Iris pigment epithelial cell (primary cell): ENCODE measurements at regions not wholly inside any gene's neighbourhood (a gene's known extent, or its start where the extent isn't known, plus 50 kb on each side); places are given as distances from the start of the nearest gene placed in this dataset.
"Not testable (repeated sequence)": the region's sequence is repeated elsewhere in the genome, so short reads cannot be mapped to it uniquely, and the experiment has no call there.

ENCODE experiments used
- DNase-seq: peaks from one replicate; pipeline ENCODE4 v3.0.0-alpha.2; 2011; ENCODE audit warnings: low read depth

DNA sequence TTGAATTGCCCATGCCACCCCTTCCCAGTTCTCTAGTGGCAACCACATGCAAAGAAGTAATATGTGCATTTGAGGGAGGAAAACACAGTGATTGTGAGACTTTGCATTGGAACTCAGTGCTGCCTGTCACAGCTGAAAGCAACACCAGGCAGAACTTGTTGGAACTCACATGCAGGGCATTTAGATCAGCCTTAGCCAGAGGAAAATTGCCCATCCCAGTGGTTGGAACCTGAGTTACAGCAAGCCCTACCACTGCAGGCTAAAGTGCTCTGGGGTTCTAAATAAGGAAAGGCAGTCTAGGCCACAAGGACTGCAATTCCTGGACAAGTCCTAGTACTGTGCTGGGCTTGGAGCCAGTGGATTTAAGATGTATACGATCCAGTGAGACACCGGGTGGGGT lies 245.3 kb upstream of the UFL1 start:
- DNase-seq: no peak

DNA sequence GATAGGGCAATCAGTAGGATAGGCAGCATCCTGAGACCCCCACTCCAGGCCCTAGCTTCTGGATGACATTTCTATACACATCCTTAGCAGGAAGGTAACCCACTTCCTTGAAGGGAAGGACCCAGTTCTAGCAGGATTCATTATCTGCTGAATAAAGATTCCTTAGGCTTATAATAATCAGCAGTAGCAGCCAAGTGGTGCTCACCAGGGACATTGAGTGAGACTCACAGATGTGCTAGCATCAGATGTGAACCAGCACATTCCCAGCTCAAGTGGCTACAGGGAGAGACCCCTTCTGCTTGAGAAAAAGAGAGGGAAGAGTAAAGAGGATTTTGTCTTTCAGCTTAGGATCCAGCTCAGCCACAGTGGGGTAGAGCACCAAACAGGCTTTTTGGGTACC lies 244.8 kb upstream of the UFL1 start:
- no peak for DNase-seq

DNA sequence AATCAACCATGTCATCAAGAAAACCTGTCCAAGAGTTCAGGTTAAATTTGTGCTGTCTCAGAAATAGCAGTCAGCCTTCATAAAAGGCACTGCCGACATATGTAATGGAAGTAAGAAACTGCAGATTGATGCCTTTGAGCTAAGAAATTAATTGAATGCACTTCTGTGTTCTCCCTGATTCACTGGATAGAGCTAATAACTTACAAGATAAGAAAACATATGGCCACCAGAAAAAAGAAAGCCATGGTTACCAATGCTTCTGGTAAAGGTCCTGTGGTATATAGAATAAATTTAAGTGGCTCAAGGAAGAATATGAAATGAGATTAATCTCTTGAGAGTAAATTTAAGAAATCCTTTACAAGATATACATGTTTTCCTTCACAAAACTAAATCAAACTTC lies 242.5 kb upstream of the UFL1 start:
- DNase-seq: no peak

DNA sequence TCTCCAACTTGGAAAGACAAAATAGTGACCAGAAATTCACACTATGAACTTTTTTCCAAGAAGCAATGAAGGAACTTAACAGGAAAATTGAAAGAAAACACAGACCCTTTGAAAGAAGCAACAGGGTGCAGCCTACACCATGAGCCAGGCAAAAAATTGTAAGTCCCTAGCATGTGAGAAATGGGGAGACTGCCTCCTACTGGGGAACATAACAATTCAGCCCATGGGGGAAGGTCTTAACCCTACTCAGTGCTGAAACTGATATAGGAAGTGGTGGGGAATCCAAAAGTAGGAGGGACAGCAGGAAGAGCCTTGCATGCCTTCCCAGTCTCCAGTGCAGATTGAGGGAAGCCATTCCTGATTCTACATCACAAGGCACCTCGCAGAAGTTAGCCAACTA lies 235.1 kb upstream of the UFL1 start:
- DNase-seq: no peak

DNA sequence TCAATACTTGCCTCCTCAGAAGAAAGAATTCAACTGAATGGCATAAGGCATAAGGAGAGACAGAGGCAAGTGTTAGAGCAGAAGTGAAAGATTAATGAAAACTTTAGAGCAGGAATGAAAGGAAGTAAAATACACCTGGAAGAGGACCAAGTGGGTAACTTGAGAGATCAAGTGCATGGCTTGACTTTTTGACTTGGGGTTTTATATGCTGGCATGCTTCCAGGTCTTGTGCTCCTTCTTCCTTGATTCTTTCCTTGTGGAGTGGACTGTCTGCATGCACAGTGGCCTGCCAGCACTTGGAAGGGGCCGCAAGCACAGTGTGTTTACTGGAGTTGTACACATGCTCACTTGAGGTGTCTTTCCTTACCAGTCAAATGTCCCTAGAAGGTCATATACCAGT lies 222.1 kb upstream of the UFL1 start:
- no peak for DNase-seq

DNA sequence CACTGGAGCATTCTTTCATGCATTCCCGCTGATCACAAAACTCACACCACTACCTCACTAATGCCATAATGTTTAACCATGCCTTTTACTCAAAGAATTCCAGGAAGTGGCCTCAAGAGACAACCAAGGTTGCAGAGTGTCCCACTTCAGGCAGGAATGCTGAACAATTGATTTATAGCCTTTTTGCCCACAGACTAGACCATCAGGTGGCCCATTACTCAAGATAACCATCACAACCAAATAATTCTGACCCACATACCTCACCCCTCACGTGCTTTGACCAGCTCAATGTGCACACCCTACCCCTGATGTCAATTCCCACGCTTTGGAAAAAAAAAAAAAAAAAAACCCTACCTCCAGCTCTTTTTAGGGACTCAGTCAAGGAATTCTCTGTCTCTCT lies 220.6 kb upstream of the UFL1 start:
- DNase-seq: no peak

DNA sequence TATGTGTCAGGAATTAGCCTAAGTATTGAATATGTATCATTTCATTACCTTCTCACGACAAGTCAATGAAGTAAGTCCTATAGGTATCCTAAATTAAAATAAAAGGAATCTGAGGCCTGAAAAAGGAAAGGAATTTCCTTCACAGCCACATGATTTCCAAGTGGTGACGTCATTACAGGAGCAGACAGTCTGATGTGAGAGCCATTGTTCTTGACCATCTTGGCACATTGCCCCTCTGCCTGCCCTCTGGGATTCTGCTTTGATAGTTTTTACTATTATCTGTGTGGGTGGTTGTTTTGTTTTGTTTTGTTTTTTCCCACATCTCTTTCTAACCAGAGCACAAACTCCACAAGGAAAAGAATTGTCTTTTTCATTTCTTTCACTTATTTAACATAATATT lies 219.8 kb upstream of the UFL1 start:
- DNase-seq: no peak

DNA sequence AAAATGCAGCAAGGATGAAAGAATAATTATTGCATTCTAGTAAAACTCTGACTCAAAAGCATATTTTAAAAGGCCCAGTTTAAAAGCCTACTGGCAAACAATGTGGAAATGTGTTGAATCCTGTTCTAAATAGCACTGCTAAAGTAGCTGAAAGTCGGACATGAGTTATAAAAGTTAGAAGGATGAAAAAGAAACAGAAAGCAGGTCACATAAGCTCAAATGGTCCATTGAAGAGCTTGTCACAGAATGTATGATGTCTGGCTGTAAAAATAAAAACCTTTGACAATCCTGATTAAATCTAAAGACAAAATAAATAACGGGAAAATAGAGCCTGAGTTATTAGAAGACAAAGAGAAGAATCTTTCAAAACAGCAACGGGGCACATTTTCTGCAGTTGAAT lies 218.6 kb upstream of the UFL1 start:
- DNase-seq: no peak

DNA sequence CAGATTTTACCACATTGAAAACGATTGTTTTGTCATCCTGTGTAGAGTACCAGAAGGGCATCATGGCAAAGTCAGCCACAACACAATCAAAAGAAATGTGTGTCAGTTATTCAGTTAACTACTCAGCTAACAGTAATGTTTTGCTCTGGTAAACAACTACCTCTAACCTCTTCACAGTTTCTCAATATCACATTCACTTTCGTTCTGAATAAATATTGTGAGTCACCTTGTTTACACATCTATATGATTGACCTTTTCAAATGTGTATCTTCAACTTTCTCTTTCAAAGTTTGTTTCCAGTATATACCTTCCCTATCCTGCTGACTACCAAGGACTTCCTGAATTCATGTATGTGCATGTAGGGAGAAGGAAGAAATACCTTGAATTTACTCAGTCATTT lies 216.6 kb upstream of the UFL1 start:
- DNase-seq: no peak

DNA sequence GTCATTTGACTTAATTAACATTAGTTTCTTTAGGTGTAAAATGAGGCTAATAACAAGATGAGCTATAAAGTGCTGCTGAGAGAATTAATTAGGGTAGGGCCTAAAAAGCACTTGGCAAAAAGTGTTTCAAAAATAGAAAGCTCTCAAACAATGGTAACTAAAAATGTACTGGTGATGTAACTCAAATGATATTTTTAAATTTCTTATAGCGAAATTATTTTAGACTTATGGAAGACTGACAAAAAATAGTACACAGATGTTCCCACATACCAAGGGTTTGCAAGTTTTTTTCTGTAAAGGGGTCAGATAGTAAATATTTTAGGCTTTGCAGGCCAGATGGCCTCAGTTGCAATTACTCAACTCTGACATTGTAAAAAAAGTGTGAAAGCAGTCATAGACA lies 190.7 kb upstream of the UFL1 start:
- no peak for DNase-seq

DNA sequence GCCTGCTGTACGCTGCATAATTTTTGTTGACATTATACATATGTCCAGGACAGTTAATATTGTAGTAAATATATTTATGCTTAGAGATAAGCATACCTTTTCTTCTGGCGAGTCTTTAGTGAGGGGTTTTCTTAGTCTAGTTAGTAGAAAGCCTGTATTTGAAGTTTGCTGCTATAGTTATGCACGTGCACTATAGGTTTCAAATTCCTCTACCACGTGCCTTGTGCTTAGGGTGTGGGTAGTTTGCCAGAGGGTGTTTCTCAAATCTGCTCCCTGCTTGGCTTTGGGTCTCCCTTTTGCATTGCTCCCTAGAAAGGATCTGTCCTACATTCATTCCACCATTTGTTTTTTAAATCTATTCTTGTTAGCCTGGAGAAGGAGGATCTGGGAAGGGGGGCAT lies 181.4 kb upstream of the UFL1 start:
- no peak for DNase-seq

DNA sequence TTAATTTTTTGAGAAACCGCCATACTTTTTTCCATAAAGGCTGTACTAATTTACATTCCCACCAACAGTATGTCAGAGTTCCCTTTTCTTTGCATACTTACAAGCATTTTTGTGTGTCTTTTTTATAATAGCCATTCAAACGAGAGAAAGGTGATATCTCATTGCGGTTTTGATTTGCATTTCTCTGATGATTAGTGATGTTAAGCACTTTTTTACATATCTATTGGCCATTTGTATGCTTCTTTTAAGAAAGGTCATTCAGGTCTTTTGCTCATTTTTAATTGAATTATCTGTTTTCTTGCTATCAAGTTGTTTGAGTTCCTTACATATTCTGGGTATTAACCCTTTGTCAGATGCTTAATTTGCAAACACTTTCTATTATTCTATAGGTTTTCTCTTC lies 176.1 kb upstream of the UFL1 start:
- no peak for DNase-seq

DNA sequence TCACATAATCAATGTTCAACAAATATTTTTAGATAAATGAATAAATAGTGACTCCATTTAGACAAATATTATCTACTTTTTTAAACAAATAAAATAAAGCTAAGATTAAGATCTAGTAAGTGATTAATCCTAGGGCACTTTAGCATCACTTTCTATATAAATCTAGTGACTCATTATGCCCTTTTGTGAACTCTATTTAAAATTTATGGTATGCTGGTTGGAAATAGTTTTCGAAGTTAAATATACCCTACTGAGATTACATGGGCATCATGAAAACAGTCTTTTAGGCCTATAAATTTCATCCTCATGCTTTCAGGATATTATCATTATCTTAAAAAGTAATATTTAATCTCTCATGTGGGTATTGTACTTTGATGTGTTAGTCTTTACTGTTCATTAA lies 140.4 kb upstream of the UFL1 start:
- no peak for DNase-seq

DNA sequence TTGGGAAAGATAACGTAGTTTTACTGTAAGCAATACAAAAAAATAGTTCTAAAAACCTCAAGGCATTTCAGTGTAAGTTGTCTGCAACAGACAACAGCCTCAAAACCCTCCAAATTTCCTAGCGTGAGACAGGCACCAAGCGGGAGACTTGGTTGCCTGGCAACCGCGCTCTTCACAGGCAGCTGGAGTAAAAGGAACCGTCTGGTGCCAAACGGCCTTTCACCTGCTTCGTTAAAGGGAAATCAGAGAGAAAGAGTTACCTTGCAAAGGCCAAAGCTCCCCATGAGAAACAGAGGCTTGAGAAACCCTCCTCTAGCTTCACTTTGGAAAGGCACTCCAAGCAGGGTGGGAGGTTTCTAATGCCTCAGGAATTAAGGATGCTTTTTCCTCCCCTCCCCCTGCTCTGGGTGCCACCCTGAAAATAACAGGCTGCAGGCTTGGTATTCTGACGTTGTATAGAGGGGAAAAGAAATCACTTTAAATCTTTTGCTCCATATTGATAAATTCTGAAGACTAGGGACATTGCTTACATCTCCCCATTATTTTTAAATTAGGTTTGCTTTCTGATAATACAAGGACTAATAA lies 129.7 kb upstream of the UFL1 start:
- DNase-seq: no peak

DNA sequence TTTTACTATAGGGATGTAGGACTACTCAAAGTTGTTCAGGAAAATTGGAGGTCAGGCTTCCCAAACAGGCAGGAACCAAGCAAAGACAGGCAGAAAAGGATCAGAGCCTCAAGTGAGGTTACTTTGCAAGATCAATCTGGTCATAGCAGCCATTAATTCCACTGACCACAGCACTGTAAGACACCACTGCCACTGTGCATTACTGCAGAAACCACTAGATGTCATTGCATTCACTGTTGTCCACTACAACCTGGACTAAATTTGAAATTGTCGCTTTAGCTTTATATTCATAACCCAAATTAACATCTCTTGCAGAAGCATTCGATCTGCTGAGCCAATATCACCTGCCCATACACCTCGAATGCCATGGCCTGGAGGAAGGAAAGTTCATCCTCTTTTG lies 126.9 kb upstream of the UFL1 start:
- peak; percentile 0 for DNase-seq

DNA sequence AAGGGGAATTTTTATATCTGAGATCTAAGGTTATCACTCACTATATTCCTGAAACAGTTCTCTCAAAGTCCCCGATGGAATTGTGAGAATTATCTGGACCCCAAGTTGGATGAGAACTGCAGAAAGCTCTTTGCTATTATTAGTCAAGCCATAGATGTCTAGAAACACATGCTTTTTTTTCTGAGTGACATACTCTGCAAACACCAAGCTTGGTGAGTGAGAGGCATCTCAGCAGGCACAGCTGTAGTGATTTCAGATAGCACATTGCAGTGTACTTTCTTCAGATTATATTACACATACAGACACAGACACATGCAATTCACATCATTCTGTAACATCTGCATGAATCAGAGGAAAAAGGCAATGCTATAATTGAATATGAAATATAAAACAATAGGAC lies 111.1 kb upstream of the UFL1 start:
- no peak for DNase-seq

DNA sequence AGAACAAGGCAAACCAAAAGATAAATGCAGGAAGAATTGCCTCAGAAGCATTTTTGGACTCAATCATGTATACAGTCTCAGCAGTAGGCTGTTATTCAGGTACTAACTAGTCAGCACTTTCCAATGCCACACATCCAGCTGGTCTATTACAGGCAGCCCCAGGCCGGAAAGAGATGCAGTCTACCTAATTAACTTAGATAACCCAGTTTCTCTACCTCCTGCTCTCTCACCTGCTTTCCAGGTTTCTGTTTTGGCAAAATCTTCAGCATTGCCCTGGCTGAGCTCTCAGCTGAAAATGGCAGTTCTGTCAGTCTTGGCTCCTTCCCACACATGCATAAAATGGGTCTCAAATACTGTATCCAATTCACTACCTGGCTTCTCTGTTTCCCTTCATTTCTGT lies 101.3 kb upstream of the UFL1 start:
- DNase-seq: no peak

DNA sequence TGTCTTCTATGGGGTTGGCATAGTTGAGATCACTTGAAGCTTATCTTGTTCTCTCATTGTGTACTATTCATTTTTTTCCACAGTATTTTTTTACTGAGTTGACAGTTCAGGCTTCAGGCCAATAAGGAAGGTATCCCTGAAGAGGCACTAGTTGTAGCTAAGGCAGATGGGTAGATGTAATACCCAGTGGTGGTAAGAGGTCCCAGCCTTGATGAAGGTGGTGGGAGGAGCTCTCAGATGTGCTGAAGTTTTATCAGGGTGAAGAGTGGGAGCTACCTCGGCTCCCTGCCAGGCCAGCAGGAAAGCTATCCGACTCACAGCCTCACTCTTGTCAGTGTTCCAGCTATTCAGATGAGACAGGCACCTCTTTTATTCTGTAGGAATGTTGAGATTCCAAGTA lies 87.7 kb upstream of the UFL1 start:
- DNase-seq: no peak

DNA sequence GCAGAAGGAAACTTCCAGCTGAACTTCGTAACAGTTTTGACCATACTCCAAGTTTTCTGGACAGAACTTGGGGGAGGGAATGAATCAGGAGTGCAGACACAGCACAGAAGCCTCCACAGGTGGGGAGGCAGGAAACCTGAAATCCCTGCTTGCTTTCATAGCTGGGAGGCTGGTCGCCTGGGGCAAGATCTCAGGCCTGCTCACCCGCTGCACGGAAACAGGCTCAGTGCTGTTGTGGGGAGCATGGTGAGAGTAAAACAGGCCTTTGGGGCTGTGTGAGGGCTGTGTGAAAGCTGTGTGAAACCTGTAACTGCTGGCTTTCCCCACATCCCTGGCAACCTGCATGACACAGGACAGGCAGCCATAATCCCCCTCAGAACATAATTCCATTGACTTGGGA lies 85.2 kb upstream of the UFL1 start:
- no peak for DNase-seq

DNA sequence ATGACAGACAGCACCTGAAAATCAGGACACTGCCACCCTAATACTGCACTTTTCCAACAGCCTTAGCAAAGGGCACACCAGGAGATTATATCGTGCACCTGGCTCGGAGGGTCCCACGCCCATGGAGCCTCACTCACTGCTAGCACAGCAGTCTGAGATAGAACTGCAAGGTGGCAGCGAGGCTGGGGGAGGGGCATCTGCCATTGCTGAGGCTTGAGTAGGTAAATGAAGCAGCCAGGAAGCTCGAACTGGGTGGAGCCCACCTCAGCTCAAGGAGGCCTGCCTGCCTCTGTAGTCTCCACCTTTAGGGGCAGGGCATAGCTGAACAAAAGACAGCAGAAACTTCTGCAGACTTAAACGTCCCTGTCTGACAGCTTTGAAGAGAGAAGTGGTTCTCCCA lies 84.4 kb upstream of the UFL1 start:
- DNase-seq: not testable (repeated sequence)

DNA sequence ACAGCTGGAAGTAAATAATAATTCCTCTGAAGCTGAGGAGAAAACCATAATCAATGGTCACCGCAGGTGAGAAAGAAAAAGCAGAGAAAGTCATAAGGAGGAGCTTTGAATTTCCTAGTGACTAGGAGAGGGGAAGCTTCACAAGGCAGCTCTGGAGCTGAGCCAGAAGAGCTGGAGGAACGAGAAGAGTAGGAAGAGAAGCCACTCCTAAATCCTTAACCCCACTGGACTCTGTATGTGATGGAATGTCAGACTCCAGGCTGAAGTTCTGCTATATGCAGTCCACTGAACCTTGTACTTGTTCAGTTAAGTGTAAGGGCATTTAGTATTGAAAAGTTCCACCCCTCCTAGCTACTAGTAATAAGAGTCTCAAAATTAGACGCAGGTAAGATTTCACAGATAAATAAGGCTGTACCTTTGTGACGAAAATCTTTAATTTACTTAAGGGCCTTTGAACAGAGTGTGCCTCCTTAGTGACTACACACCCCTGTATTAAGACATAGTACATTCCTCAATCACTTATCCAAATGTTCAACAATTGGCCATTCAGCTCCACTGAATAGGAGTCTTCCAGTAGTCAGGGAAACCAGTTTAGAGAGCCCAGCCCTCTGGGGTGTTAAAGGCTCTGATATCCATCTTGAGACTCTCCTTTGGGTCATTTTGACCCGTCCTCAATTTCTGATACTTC lies 71.4 kb upstream of the UFL1 start:
- no peak for DNase-seq

DNA sequence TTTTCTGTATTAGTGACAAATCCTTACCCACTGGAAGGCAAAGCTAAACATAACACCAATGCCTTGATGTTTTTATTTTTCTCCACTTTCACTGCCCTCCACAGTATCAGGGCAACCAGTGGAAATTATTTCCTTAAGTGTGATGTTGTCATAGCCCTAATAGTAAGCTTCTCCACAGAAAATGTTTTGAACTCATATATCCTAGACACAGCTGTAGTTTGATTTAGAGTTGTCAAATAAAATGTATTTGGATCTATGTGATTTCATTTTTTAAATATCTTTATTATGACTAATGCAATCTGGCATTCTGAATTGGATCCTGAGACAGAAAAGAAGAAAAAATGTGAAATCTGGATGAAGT lies 70.9 kb upstream of the UFL1 start:
- DNase-seq: no peak

DNA sequence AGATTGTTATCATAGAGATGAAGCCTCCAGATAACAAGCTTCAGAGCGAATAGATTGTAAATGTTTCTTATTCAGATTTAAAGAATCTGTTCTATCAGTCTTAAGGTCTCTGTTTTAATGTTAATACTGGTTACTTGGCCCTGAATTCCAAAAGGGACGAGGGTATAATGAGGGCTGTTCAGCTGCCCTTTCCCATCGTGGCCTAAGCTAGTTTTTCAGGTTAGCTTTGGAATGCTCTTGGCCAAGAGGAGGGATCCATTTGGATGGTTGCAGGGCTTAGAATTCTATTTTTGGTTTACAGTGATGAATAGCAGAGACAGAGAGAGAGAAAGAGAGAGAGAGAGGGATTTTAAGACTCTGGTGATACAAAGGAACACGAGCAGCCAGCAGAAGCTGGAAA lies 62.8 kb upstream of the UFL1 start:
- DNase-seq: no peak

DNA sequence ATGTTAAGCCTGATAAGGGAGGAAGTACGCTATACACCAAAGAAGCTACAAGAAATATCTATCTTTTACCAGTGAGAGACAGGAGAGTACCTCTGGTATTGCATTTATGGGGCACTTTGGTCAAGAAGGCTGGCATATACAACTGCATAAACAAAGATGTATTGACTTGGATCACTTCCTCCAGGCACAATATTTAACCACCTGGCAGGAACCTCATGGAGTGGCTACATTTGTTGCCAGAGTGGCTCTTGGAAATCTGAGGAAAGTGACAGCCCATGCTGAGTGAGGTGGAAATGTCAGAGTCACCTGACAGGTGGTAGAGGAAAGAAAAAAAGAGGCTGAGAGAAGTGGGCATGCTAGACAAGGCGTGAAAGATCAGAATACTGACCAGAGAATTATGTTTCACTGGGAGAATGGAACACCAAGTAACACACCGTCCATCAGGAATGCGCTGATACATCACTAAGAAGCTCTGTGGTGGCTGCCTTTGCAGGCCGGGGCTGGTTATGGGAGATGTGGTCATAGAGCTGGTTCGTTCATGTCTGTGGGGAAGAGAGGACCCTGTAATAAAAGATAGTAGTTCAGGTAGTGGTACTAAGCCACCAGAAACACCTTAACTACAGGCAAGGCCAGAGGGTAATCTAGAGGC lies 61.4 kb upstream of the UFL1 start:
- DNase-seq: no peak
